HG03354 (cell line): ENCODE measurements at regions not wholly inside any gene's neighbourhood (a gene's known extent, or its start where the extent isn't known, plus 50 kb on each side); places are given as distances from the start of the nearest gene placed in this dataset.
"Not testable (repeated sequence)": the region's sequence is repeated elsewhere in the genome, so short reads cannot be mapped to it uniquely, and the experiment has no call there.

Experiments used
- ATAC-seq: cut with Tn5 transposase; IDR thresholded peaks from one replicate; pipeline ENCODE4 v1.9.1; 2021; ENCODE audit warnings: mild to moderate bottlenecking; ENCODE audit not compliant: unreplicated experiment, poor library complexity, severe bottlenecking

GRCh38 chr6:94562846-94563245 lies 1014.5 kb upstream of the MANEA start:
- no peak for ATAC-seq

GRCh38 chr6:94559829-94560537 lies 1017.4 kb upstream of the MANEA start:
- ATAC-seq = no peak

- not testable (repeated sequence) for ATAC-seq
Measured at GRCh38 chr6:94557207-94557606, 1020.1 kb upstream of the MANEA start.

GRCh38 chr6:94548201-94548600 lies 1029.1 kb upstream of the MANEA start:
- no peak for ATAC-seq

GRCh38 chr6:94535798-94536197 lies 1041.5 kb upstream of the MANEA start:
- ATAC-seq = no peak

GRCh38 chr6:94511502-94512088 lies 1065.7 kb upstream of the MANEA start:
- no peak for ATAC-seq

- ATAC-seq = no peak
Measured at GRCh38 chr6:94510877-94511276, 1066.5 kb upstream of the MANEA start.

- no peak for ATAC-seq
Measured at GRCh38 chr6:94501516-94501915, 1075.8 kb upstream of the MANEA start.

GRCh38 chr6:94498099-94498498 lies 1078.7 kb upstream of the EPHA7 start:
- no peak for ATAC-seq

- no peak for ATAC-seq
Measured at GRCh38 chr6:94494500-94494899, 1075.1 kb upstream of the EPHA7 start.

- no peak for ATAC-seq
Measured at GRCh38 chr6:94487371-94487770, 1068.0 kb upstream of the EPHA7 start.

- no peak for ATAC-seq
Measured at GRCh38 chr6:94478133-94479005, 1059.0 kb upstream of the EPHA7 start.

GRCh38 chr6:94468830-94469229 lies 1049.5 kb upstream of the EPHA7 start:
- no peak for ATAC-seq

- no peak for ATAC-seq
Measured at GRCh38 chr6:94464018-94464510, 1044.7 kb upstream of the EPHA7 start.

- ATAC-seq = no peak
Measured at GRCh38 chr6:94463306-94463705, 1043.9 kb upstream of the EPHA7 start.

GRCh38 chr6:94462231-94462630 lies 1042.9 kb upstream of the EPHA7 start:
- no peak for ATAC-seq

GRCh38 chr6:94456266-94456665 lies 1036.9 kb upstream of the EPHA7 start:
- ATAC-seq = no peak

GRCh38 chr6:94454231-94454630 lies 1034.9 kb upstream of the EPHA7 start:
- no peak for ATAC-seq

GRCh38 chr6:94446120-94446519 lies 1026.8 kb upstream of the EPHA7 start:
- ATAC-seq = no peak

GRCh38 chr6:94443701-94444100 lies 1024.3 kb upstream of the EPHA7 start:
- no peak for ATAC-seq

- ATAC-seq = no peak
Measured at GRCh38 chr6:94424692-94425091, 1005.3 kb upstream of the EPHA7 start.
